Astrocyte of the cerebellum (primary cell): ENCODE measurements at regions not wholly inside any gene's neighbourhood (a gene's known extent, or its start where the extent isn't known, plus 50 kb on each side); places are given as distances from the start of the nearest gene placed in this dataset.

Experiments used
- DNase-seq: peaks from one replicate; pipeline ENCODE4 v3.0.0-alpha.2; 2011; ENCODE audit warnings: low read depth
- H3K4me3 ChIP-seq: 2 replicates; pipeline ENCODE4 v1.5.1; 2011; ENCODE audit warnings: mild to moderate bottlenecking, low read depth, low read length, moderate library complexity
- in situ Hi-C: cut with HindIII; loops from 2 replicates; pipeline ENCODE4 v1.10.0; 2017; ENCODE audit warnings: low sequenced_read_pairs
- TF ChIP-seq, protein P1 (sequence below): IDR thresholded peaks from 2 replicates; pipeline ENCODE4 v1.5.1; 2012; ENCODE audit warnings: low read length, low read depth, moderate library complexity, mild to moderate bottlenecking; ENCODE audit errors: missing control alignments

DNA sequence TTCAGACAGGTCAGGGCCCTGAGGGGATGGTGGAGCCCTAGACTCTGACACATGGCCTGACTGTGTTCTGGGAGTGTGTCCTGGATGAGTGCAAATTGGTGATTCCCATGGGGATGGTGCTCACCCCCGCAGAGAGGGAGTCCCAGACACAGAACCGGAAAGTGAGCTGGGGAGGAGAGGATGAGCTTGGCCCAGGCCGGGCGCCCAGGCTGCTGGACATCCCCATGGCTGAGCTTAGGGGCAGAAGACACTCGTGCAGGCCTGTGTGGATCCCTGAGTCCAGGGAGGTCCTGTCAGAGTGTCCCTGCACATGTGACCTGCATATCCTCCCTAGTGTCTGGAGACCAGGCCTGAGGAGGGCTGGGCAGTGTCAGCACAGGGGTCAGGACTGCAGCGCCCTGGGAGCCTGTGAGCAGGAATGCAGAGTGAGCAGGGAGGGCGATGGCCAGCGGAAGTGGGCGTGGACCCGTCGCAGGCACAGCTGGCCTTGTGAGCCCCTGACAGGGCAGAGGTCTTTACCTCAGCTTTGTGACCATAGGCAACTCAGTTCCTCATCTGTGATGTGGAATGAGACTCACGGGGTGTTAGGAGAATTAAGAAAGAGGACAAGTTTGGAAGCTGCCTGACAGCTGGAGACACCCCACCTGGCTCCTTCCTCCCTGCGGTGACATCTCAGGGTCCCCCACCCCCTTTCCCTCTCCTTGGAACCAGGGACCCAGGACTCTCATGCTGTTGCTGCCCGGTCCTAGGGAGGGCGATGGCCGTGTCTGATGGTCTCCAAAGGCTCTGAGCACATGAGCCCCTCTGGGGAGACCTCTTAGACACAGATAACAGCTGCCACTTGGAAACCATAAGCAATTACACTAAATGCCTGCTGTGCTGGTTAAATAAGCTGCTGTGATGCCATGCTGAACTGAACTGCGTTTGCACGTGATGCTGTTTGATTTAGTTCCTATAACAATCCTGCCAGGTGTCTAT lies 62.6 kb upstream of the HS6ST1 start:
- TF ChIP-seq, protein P1, sequence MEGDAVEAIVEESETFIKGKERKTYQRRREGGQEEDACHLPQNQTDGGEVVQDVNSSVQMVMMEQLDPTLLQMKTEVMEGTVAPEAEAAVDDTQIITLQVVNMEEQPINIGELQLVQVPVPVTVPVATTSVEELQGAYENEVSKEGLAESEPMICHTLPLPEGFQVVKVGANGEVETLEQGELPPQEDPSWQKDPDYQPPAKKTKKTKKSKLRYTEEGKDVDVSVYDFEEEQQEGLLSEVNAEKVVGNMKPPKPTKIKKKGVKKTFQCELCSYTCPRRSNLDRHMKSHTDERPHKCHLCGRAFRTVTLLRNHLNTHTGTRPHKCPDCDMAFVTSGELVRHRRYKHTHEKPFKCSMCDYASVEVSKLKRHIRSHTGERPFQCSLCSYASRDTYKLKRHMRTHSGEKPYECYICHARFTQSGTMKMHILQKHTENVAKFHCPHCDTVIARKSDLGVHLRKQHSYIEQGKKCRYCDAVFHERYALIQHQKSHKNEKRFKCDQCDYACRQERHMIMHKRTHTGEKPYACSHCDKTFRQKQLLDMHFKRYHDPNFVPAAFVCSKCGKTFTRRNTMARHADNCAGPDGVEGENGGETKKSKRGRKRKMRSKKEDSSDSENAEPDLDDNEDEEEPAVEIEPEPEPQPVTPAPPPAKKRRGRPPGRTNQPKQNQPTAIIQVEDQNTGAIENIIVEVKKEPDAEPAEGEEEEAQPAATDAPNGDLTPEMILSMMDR: no peak
- no peak for DNase-seq
- H3K4me3 ChIP-seq: no peak overlapping the region
- in situ Hi-C loops: no loop called here

DNA sequence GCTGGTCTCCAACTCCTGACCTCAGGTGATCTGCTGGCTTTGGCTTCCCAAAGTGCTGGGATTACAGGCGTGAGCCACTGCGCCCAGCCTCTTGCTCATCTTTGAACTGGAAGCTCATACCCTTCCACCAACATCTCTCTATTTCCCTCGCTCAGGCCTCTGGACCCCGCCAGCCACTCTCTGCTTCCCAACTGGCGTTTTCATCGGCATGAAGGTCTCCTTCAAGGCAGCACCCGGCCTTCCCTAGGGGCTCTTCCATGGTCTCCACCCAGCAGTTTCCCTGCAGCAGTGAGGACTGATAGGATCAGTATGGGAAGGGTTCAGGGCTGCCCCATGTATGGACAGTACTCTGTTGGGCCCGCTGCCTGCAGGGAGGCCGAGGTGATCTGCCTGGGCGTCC lies 65.8 kb upstream of the HS6ST1 start:
- in situ Hi-C loops: no loop called here
- H3K4me3 ChIP-seq: no peak overlapping the region
- no peak for DNase-seq
- TF ChIP-seq, protein P1: no peak

DNA sequence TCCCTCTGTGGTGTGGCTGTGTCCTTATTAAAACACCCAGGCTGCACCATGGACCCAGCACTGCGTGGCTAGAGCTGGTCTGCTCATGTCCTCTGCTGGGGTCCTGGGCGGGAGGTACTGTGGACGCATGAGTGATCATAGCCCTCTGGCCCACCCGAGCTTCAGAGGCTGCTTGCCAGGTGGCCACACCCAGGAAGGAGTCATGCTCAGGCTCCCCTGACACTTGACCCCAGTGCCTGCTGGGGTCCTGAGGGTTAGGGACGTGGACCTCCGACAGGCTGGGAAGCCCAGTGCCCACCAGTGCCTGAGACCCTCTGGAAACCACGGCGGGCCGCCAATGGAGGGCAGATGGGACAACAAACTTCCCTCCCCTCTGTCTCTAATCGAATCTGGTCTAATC lies 66.3 kb upstream of the HS6ST1 start:
- DNase-seq: no peak
- TF ChIP-seq, protein P1: no peak
- in situ Hi-C loops: no loop called here
- H3K4me3 ChIP-seq: no peak overlapping the region

DNA sequence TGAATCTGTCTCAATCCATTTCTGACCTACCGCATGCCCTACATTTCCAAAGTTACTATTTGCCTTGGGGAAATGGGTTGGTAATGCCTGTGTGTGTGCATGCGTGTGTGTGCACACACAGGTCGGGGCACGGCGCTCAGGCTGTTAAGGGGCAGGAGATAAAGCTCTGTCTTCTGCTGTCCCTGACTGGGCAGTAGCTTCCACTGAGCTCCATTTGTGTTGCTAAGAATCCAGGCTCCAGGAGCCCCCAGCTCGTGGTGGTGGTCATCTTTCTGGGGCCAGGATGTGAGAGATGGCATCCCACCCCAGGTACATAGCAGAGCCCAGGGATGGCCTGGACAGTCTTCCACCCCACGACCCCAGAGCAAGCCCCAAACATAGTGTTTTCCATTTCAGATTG lies 66.7 kb upstream of the HS6ST1 start:
- TF ChIP-seq, protein P1: no peak
- DNase-seq: no peak
- H3K4me3 ChIP-seq: no peak overlapping the region
- in situ Hi-C loops: no loop called here

DNA sequence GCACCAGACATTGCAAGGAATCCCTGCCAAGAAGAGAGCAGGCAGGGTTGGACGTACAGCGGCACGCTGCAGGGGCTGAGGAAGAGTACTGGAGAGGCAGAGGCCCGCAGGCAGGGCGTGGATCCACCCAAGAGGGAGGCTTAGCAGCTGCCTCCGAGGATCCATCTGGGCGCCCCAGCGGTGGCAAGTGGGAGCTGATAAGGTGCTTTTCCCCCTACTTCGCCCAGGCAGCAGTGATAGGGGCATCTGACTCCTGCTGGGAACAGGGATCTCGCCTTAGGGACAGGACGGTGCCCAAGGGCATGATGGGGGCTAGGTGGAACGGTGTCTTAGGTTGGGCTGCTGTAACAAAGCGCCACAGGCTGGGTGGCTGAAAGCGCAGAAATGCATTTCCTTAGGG lies 67.4 kb upstream of the HS6ST1 start:
- no peak overlapping the region for H3K4me3 ChIP-seq
- in situ Hi-C loops: no loop called here
- DNase-seq: no peak
- TF ChIP-seq, protein P1: no peak

DNA sequence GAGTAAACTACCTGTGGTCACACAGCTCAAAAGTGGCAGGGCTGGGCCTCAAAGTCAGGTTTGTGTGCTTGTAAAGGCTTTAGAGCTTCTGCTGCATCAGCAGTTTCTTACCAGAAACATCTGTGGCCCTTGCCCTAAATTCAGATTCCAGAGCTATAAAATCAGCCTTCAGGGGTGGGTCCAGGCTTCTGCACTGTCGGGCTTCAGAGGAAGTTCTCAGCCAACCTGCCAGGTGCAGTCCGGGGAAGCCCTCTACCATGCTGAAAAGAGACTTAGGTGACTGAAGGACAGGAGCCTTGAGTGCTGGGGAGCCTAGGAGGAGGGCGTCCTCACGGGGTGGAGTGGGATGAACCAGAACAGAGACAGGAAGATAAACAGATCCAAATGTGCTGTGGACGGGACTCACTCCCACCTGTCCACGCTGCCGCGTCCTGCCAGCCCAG lies 69.9 kb upstream of the HS6ST1 start:
- no peak for DNase-seq
- in situ Hi-C loops: no loop called here
- H3K4me3 ChIP-seq: no peak overlapping the region
- TF ChIP-seq, protein P1: no peak
